SK-MEL-5 (cell line): ENCODE measurements at regions not wholly inside any gene's neighbourhood (a gene's known extent, or its start where the extent isn't known, plus 50 kb on each side); places are given as distances from the start of the nearest gene placed in this dataset.

Source experiments
- DNase-seq: peaks from one replicate; pipeline ENCODE4 v3.0.0-alpha.2; 2016; ENCODE audit warnings: low read depth, low spot score
- in situ Hi-C: cut with HindIII; loops from 2 replicates; pipeline ENCODE4 v1.10.0; 2016; ENCODE audit warnings: low sequenced_read_pairs, high pct_unique_total_duplicates, low pct_unique_long_range_greater_than_20kb

- in situ Hi-C loops = no loop called here
- no peak for DNase-seq
Observed at GRCh38 chr11:15886866-15887265, 469.5 kb downstream of the SOX6 start.

GRCh38 chr11:15888556-15889345, 467.6 kb downstream of the SOX6 start:
- no peak for DNase-seq
- in situ Hi-C loops = no loop called here

GRCh38 chr11:15889363-15890030, 466.8 kb downstream of the SOX6 start:
- in situ Hi-C loops = no loop called here
- no peak for DNase-seq

GRCh38 chr11:15890031-15890713, 466.2 kb downstream of the SOX6 start:
- DNase-seq = no peak
- in situ Hi-C loops = no loop called here

GRCh38 chr11:15893080-15893492, 463.3 kb downstream of the SOX6 start:
- DNase-seq = peak; percentile 61
- in situ Hi-C loops = no loop called here

- in situ Hi-C loops = no loop called here
- no peak for DNase-seq
Observed at GRCh38 chr11:15896026-15896425, 460.3 kb downstream of the SOX6 start.

GRCh38 chr11:15896530-15896929, 459.8 kb downstream of the SOX6 start:
- no peak for DNase-seq
- in situ Hi-C loops = no loop called here

- in situ Hi-C loops = no loop called here
- DNase-seq = no peak
Observed at GRCh38 chr11:15897211-15897960, 459.0 kb downstream of the SOX6 start.

GRCh38 chr11:15901054-15901453, 455.3 kb downstream of the SOX6 start:
- in situ Hi-C loops = no loop called here

GRCh38 chr11:15901790-15902189, 454.6 kb downstream of the SOX6 start:
- no peak for DNase-seq
- in situ Hi-C loops = no loop called here

More at GRCh38 chr11:15901054-15901453, 455.3 kb downstream of the SOX6 start:
- DNase-seq = peak; percentile 61

GRCh38 chr11:15903246-15903645, 453.1 kb downstream of the SOX6 start:
- in situ Hi-C loops = no loop called here
- DNase-seq = no peak

- in situ Hi-C loops = no loop called here
- DNase-seq = no peak
Observed at GRCh38 chr11:15905366-15906104, 450.8 kb downstream of the SOX6 start.

GRCh38 chr11:15906481-15907035, 449.8 kb downstream of the SOX6 start:
- in situ Hi-C loops = no loop called here
- DNase-seq = no peak

- in situ Hi-C loops = no loop called here
- DNase-seq = no peak
Observed at GRCh38 chr11:15907806-15908205, 448.5 kb downstream of the SOX6 start.

GRCh38 chr11:15909937-15910598, 446.3 kb downstream of the SOX6 start:
- in situ Hi-C loops = no loop called here
- DNase-seq = no peak

- in situ Hi-C loops = no loop called here
- no peak for DNase-seq
Observed at GRCh38 chr11:15910761-15911160, 445.6 kb downstream of the SOX6 start.
